GM18870 (cell line): ENCODE measurements at regions not wholly inside any gene's neighbourhood (a gene's known extent, or its start where the extent isn't known, plus 50 kb on each side); places are given as distances from the start of the nearest gene placed in this dataset.
"Not testable (repeated sequence)": the region's sequence is repeated elsewhere in the genome, so short reads cannot be mapped to it uniquely, and the experiment has no call there.

Source experiments
- ATAC-seq: cut with Tn5 transposase; IDR thresholded peaks from one replicate; pipeline ENCODE4 v1.9.1; 2021; ENCODE audit warnings: moderate library complexity; ENCODE audit not compliant: unreplicated experiment

- not testable (repeated sequence) for ATAC-seq
Measured at GRCh38 chr2:90029080-90029428, 1337.6 kb downstream of the RPIA start.

- ATAC-seq = not testable (repeated sequence)
Measured at GRCh38 chr2:90032269-90032668, 1340.8 kb downstream of the RPIA start.

- not testable (repeated sequence) for ATAC-seq
Measured at GRCh38 chr2:90036335-90036734, 1344.9 kb downstream of the RPIA start.

GRCh38 chr2:90039093-90039492 lies 1347.6 kb downstream of the RPIA start:
- not testable (repeated sequence) for ATAC-seq

- ATAC-seq = not testable (repeated sequence)
Measured at GRCh38 chr2:90047776-90048175, 1356.3 kb downstream of the RPIA start.

GRCh38 chr2:90052113-90052631 lies 1360.7 kb downstream of the RPIA start:
- not testable (repeated sequence) for ATAC-seq

GRCh38 chr2:90069290-90069894 lies 1377.9 kb downstream of the RPIA start:
- no peak for ATAC-seq

GRCh38 chr2:90076311-90076710 lies 1384.8 kb downstream of the RPIA start:
- no peak for ATAC-seq

- ATAC-seq = peak; percentile 52
Measured at GRCh38 chr2:90077948-90078347, 1386.5 kb downstream of the RPIA start.

- ATAC-seq = no peak
Measured at GRCh38 chr2:90079374-90079773, 1387.9 kb downstream of the RPIA start.

- not testable (repeated sequence) for ATAC-seq
Measured at GRCh38 chr2:90087792-90088191, 1396.3 kb downstream of the RPIA start.

GRCh38 chr2:90093571-90094270 lies 1402.2 kb downstream of the RPIA start:
- ATAC-seq = not testable (repeated sequence)

- ATAC-seq = not testable (repeated sequence)
Measured at GRCh38 chr2:90097617-90098016, 1406.1 kb downstream of the RPIA start.

GRCh38 chr2:90105142-90105541 lies 1413.7 kb downstream of the RPIA start:
- not testable (repeated sequence) for ATAC-seq

GRCh38 chr2:90123409-90123808 lies 1431.9 kb downstream of the RPIA start:
- not testable (repeated sequence) for ATAC-seq

- ATAC-seq = not testable (repeated sequence)
Measured at GRCh38 chr2:90139046-90139445, 1447.6 kb downstream of the RPIA start.

GRCh38 chr2:90141558-90141957 lies 1450.1 kb downstream of the RPIA start:
- ATAC-seq = not testable (repeated sequence)

- not testable (repeated sequence) for ATAC-seq
Measured at GRCh38 chr2:90151805-90152204, 1460.3 kb downstream of the RPIA start.

GRCh38 chr2:90170978-90171377 lies 1479.5 kb downstream of the RPIA start:
- not testable (repeated sequence) for ATAC-seq

- ATAC-seq = not testable (repeated sequence)
Measured at GRCh38 chr2:90173081-90173480, 1481.6 kb downstream of the RPIA start.

- ATAC-seq = not testable (repeated sequence)
Measured at GRCh38 chr2:90179591-90179990, 1488.1 kb downstream of the RPIA start.

- peak; percentile 64 for ATAC-seq
Measured at GRCh38 chr2:90207454-90208058, 1516.1 kb downstream of the RPIA start.
